ENCODE measurements at regions not wholly inside any gene's neighbourhood (a gene's known extent, or its start where the extent isn't known, plus 50 kb on each side); places are given as distances from the start of the nearest gene placed in this dataset.

DNA sequence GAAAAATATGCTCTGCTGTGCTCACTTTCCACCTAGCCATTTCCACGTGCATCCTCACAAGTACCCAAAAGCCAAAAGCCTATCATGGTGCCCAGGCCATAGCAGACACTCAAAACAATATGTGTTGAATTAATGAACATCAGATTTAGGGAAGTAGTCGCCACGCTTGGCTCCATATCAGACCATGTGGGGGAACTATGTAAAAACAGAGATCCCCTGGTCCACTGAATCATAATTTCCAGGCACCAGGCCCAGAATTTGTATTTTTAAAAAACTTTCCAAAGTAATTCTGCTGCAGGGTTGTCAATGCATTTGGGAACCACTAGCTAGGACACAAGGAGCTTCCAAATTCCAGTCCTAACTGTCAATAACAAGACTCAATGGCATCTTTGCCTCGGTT is 77.3 kb downstream of the CNTN3 start:
- FAIRE-seq, result no peak
- DNase-seq (ENCODE audit: insufficient read length, low spot score), result no peak
- TF ChIP-seq SPI1 (IDR thresholded peaks at IDR 0.05; ENCODE audit: low read depth, low read length), result no peak

DNA sequence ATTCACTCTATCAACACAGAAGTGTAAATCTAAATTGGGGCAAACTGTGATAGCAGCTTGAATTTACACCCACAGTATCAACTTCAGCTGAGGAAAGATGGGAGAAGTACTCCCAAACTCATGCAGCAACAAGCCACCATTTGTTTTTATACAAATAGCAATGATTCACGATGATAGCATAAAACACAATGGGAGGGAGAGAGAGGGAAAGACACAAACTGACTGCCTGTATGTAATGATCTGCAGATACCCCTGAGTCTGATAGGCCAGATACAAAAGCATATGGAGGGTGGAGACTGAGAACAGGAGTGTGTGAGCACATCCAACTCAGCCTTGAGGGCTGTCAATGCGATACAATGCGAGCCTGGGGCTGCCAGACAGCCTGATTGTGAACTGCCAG is 79.2 kb downstream of the CNTN3 start:
- no peak for DNase-seq (ENCODE audit: insufficient read length, low spot score)
- TF ChIP-seq POU2F2 (IDR thresholded peaks at IDR 0.05; ENCODE audit: low read depth, low read length) (no peak), POLR2AphosphoS5 (IDR thresholded peaks at IDR 0.05; ENCODE audit: low read depth, low read length) (no peak), TAF1 (IDR thresholded peaks at IDR 0.05; ENCODE audit: low read depth, low read length) (no peak), POLR2A (IDR thresholded peaks at IDR 0.05; ENCODE audit: low read depth, low read length) (no peak), SPI1 (IDR thresholded peaks at IDR 0.05; ENCODE audit: low read depth, low read length) (no peak), PAX5 (IDR thresholded peaks at IDR 0.05; ENCODE audit: insufficient read depth, low read length, severe bottlenecking) (no peak)
- FAIRE-seq, result no peak

DNA sequence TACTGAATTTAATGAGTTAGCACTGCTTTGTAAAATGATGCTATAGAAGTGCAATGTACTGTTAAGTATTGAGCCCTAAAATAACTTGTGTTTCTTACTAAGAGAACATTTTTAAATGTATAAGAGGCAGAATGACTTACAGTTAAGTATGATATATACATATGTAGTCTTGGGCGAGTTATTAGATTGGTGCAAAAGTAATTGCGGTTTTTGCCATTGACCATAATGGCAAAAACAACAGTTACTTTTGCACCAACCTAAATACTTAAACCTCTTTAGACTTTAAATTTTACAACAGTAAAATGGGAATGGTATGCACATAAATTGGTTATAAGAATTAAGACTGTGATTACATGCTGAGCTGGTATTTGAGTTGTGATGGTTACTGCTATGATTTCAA is 79.8 kb downstream of the CNTN3 start:
- no peak for FAIRE-seq
- TF ChIP-seq POLR2AphosphoS5 (IDR thresholded peaks at IDR 0.05; ENCODE audit: low read depth, low read length) (no peak), PAX5 (IDR thresholded peaks at IDR 0.05; ENCODE audit: insufficient read depth, low read length, severe bottlenecking) (no peak), SPI1 (IDR thresholded peaks at IDR 0.05; ENCODE audit: low read depth, low read length) (no peak), POLR2A (IDR thresholded peaks at IDR 0.05; ENCODE audit: low read depth, low read length) (no peak), TAF1 (IDR thresholded peaks at IDR 0.05; ENCODE audit: low read depth, low read length) (no peak), POU2F2 (IDR thresholded peaks at IDR 0.05; ENCODE audit: low read depth, low read length) (no peak)
- no peak for DNase-seq (ENCODE audit: insufficient read length, low spot score)

DNA sequence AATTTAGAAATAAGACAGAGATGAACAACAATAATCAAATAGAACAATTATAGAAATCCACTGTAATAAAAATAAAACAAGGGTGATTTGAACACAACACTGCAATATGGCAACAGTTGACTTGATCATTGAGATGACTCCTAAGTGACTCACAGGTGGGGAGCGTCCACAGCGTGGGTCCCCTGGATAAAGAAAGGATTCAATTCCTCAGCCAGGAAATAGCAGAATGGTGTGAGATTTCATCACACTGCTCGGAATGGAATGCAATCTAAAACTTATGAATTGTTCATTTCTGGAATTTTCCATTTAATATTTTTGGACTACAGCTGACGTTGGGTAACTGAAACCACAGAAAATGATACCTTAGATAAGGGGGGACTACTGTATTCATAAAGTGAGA is 82.0 kb downstream of the CNTN3 start:
- TF ChIP-seq POU2F2 (IDR thresholded peaks at IDR 0.05; ENCODE audit: low read depth, low read length), result no peak
- TF ChIP-seq POLR2AphosphoS5 (IDR thresholded peaks at IDR 0.05; ENCODE audit: low read depth, low read length), result no peak
- no peak for TF ChIP-seq POLR2A (IDR thresholded peaks at IDR 0.05; ENCODE audit: low read depth, low read length)
- no peak for TF ChIP-seq SPI1 (IDR thresholded peaks at IDR 0.05; ENCODE audit: low read depth, low read length)
- no peak for TF ChIP-seq TAF1 (IDR thresholded peaks at IDR 0.05; ENCODE audit: low read depth, low read length)
- no peak for TF ChIP-seq PAX5 (IDR thresholded peaks at IDR 0.05; ENCODE audit: insufficient read depth, low read length, severe bottlenecking)
- FAIRE-seq (no peak), DNase-seq (ENCODE audit: insufficient read length, low spot score) (no peak)

DNA sequence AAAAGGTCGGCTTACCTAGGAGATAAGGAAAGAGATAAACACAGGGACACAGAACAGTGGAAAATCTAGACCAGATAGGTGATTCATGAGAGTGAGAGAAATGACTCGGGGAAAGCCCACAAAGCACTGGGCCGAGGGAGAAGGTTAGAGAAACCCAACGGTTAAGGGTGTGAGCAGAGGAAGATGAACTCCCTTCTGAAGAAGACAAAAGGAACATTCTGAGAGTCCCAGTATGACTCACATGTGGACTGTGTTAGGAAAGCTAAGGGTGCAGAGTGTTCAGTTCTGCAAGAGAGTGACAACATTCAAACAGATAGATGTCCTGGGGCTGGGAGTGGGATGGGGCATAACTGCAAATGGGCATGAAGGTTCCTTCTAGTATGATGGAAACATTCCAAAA is 83.0 kb downstream of the CNTN3 start:
- no peak for DNase-seq (ENCODE audit: insufficient read length, low spot score)
- TF ChIP-seq PAX5 (IDR thresholded peaks at IDR 0.05; ENCODE audit: insufficient read depth, low read length, severe bottlenecking), result no peak
- TF ChIP-seq TAF1 (IDR thresholded peaks at IDR 0.05; ENCODE audit: low read depth, low read length), result no peak
- no peak for TF ChIP-seq POLR2AphosphoS5 (IDR thresholded peaks at IDR 0.05; ENCODE audit: low read depth, low read length)
- no peak for TF ChIP-seq POLR2A (IDR thresholded peaks at IDR 0.05; ENCODE audit: low read depth, low read length)
- FAIRE-seq, result no peak

DNA sequence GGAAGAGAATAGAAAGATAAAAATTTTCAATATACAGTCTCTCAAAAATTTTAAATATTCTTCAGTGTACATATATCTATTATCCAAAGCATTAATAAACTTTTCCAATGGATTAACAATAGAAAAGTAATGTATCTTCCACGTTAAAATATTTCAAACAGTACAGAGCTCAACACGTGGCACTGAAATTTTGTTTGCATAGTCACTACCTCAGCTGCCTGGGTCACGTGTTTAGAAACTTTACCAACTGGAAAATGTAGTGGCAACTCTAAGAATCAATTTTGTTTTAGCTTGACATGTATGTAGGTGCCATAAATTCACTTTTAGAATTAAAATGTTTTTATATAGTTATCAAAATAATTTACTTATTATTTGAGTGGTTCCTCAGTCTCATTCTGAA is 85.3 kb downstream of the CNTN3 start:
- DNase-seq (ENCODE audit: insufficient read length, low spot score) (no peak), FAIRE-seq (no peak)
- no peak for TF ChIP-seq PAX5 (IDR thresholded peaks at IDR 0.05; ENCODE audit: insufficient read depth, low read length, severe bottlenecking)
- TF ChIP-seq TAF1 (IDR thresholded peaks at IDR 0.05; ENCODE audit: low read depth, low read length), result no peak
- TF ChIP-seq POU2F2 (IDR thresholded peaks at IDR 0.05; ENCODE audit: low read depth, low read length), result no peak
- no peak for TF ChIP-seq SPI1 (IDR thresholded peaks at IDR 0.05; ENCODE audit: low read depth, low read length)
- no peak for TF ChIP-seq POLR2AphosphoS5 (IDR thresholded peaks at IDR 0.05; ENCODE audit: low read depth, low read length)
- no peak for TF ChIP-seq POLR2A (IDR thresholded peaks at IDR 0.05; ENCODE audit: low read depth, low read length)

DNA sequence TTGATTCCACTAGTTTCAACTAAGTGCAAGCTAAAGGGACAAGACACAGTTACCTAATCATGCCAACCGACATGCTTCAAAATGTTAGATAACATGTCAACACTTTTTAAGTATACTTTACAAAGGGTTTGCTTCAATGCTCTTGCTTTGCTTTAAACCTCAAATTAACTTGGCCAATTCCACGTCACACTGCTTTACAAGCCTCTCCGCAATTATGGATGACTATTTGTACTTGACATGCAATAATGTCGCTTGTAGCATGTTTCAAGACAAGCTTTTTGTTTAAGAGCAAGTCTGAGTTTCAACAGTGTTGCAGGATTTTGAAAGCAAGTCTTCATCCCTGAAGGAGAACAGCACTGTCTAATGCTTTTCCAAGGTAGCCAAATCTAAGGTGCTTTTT is 86.9 kb downstream of the CNTN3 start:
- FAIRE-seq (no peak), DNase-seq (ENCODE audit: insufficient read length, low spot score) (no peak)
- TF ChIP-seq TAF1 (IDR thresholded peaks at IDR 0.05; ENCODE audit: low read depth, low read length) (no peak), SPI1 (IDR thresholded peaks at IDR 0.05; ENCODE audit: low read depth, low read length) (no peak), PAX5 (IDR thresholded peaks at IDR 0.05; ENCODE audit: insufficient read depth, low read length, severe bottlenecking) (no peak), POLR2A (IDR thresholded peaks at IDR 0.05; ENCODE audit: low read depth, low read length) (no peak), POLR2AphosphoS5 (IDR thresholded peaks at IDR 0.05; ENCODE audit: low read depth, low read length) (no peak), POU2F2 (IDR thresholded peaks at IDR 0.05; ENCODE audit: low read depth, low read length) (no peak)

DNA sequence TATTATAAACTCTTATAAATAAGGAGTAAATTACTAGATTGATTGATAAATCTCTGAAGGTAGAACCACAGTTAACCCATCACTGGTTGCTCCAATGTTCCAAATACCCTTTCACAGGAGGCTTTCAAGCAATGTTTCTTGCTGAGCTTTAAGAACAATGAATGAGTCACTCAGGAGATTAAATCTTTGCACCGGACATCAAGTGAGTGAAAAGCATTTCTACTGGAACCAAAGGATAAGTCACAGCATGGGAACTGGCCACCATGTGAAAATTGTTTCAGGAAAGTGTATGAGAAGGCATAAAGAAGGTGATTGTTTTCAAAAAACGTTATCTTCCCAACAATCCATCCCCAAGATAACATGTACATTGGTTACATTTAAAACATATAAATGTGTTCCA is 90.6 kb downstream of the CNTN3 start:
- DNase-seq (ENCODE audit: insufficient read length, low spot score) (no peak), FAIRE-seq (no peak)
- TF ChIP-seq POLR2AphosphoS5 (IDR thresholded peaks at IDR 0.05; ENCODE audit: low read depth, low read length), result no peak
- no peak for TF ChIP-seq POU2F2 (IDR thresholded peaks at IDR 0.05; ENCODE audit: low read depth, low read length)
- TF ChIP-seq POLR2A (IDR thresholded peaks at IDR 0.05; ENCODE audit: low read depth, low read length), result no peak
- TF ChIP-seq SPI1 (IDR thresholded peaks at IDR 0.05; ENCODE audit: low read depth, low read length), result no peak
- no peak for TF ChIP-seq TAF1 (IDR thresholded peaks at IDR 0.05; ENCODE audit: low read depth, low read length)
- TF ChIP-seq PAX5 (IDR thresholded peaks at IDR 0.05; ENCODE audit: insufficient read depth, low read length, severe bottlenecking), result no peak

DNA sequence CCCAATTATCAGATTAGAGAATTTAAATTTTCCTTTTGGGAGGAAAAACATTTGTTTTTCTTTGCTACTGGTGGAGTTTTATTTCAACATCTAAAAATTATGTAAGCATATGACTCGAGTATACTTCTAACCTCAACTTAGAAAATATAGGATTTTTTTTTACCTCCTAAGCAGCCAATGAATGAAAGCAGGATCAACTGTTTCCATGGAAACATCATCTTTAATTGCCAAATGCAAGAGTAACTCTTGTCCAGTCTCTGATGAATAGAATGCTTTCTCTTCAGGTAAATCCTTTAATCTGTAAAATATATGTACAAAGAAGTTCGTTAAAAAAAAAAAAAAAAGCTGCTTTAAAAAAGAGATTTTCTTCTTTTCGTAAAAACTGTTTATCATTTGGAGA is 93.6 kb downstream of the CNTN3 start:
- FAIRE-seq, result no peak
- TF ChIP-seq POLR2AphosphoS5 (IDR thresholded peaks at IDR 0.05; ENCODE audit: low read depth, low read length) (no peak), SPI1 (IDR thresholded peaks at IDR 0.05; ENCODE audit: low read depth, low read length) (no peak), POU2F2 (IDR thresholded peaks at IDR 0.05; ENCODE audit: low read depth, low read length) (no peak), POLR2A (IDR thresholded peaks at IDR 0.05; ENCODE audit: low read depth, low read length) (no peak), PAX5 (IDR thresholded peaks at IDR 0.05; ENCODE audit: insufficient read depth, low read length, severe bottlenecking) (no peak), TAF1 (IDR thresholded peaks at IDR 0.05; ENCODE audit: low read depth, low read length) (no peak)

DNA sequence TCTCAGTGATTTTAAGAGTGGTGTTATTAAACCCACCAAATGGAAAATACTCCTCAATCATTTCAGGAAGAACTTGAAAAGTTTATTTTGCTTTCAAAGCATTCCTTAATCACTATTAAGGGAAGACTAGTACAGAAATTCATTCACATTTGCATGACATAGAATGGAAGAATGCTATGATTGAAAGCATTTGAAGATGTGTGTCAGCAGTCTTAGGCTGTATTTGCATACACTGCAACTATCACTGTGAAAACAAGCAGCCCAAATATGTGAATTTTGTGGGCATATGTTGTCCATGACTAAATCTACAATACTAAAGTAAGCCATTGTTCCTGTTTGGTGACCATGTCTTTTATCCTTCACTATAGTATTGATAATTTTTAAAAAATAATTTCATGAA is 95.8 kb downstream of the CNTN3 start:
- DNase-seq (ENCODE audit: insufficient read length, low spot score) (no peak), FAIRE-seq (no peak)
- TF ChIP-seq TAF1 (IDR thresholded peaks at IDR 0.05; ENCODE audit: low read depth, low read length) (no peak), PAX5 (IDR thresholded peaks at IDR 0.05; ENCODE audit: insufficient read depth, low read length, severe bottlenecking) (no peak), POLR2A (IDR thresholded peaks at IDR 0.05; ENCODE audit: low read depth, low read length) (no peak), POU2F2 (IDR thresholded peaks at IDR 0.05; ENCODE audit: low read depth, low read length) (no peak), SPI1 (IDR thresholded peaks at IDR 0.05; ENCODE audit: low read depth, low read length) (no peak), POLR2AphosphoS5 (IDR thresholded peaks at IDR 0.05; ENCODE audit: low read depth, low read length) (no peak)

More for the DNA sequence above, 93.6 kb downstream of the CNTN3 start:
- no peak for DNase-seq (ENCODE audit: insufficient read length, low spot score)

All from GM12891 (cell line).